OCI-LY7 (cell line): ENCODE measurements at regions not wholly inside any gene's neighbourhood (a gene's known extent, or its start where the extent isn't known, plus 50 kb on each side); places are given as distances from the start of the nearest gene placed in this dataset.

ENCODE experiments used
- BruUV-seq: library from RNA; stranded (reverse); fragments of 400-500 nt; replicated peaks from 2 replicates; lab custom pipeline; 2021; lab: Mats Ljungman, UMichigan
- CTCF ChIA-PET: fragments of 300-600 bp; sonication (Branson Sonifier 250); formaldehyde crosslinking; loops from one replicate; lab custom pipeline; 2022; ENCODE audit warnings: antibody characterized with exemption; ENCODE audit not compliant: unreplicated experiment; lab: Charles Lee
- POLR2A ChIA-PET: fragments of 300-600 bp; sonication (Branson Sonifier 250); formaldehyde crosslinking; loops from one replicate; lab custom pipeline; 2022; ENCODE audit warnings: antibody characterized with exemption; lab: Charles Lee
- DNase-seq: peaks from one replicate; pipeline ENCODE4 v3.0.0-alpha.2; 2015; ENCODE audit warnings: low spot score
- H2AFZ ChIP-seq: fragments of 200-600 bp; sonication (generic), shearing (Covaris generic); 2 replicates; pipeline ENCODE4 v1.6.1; 2014; ENCODE audit warnings: mild to moderate bottlenecking, antibody characterized with exemption, low read length, moderate library complexity
- H3K27ac ChIP-seq: fragments of 200-600 bp; sonication (generic); 2 replicates; pipeline ENCODE4 v1.5.1; 2014; ENCODE audit warnings: mixed run types, low read depth, mild to moderate bottlenecking, moderate library complexity, low read length, inconsistent platforms; ENCODE audit not compliant: poor library complexity, severe bottlenecking
- H3K36me3 ChIP-seq: fragments of 200-600 bp; sonication (generic); 2 replicates; pipeline ENCODE4 v1.6.1; 2014; ENCODE audit warnings: mild to moderate bottlenecking, antibody characterized with exemption, low read length, moderate library complexity, mixed read lengths; ENCODE audit not compliant: insufficient read depth
- H3K4me1 ChIP-seq: fragments of 200-600 bp; sonication (generic); 2 replicates; pipeline ENCODE4 v1.5.1; 2014; ENCODE audit warnings: mild to moderate bottlenecking, low read length; ENCODE audit not compliant: insufficient read depth, poor library complexity, severe bottlenecking
- H3K4me2 ChIP-seq: fragments of 200-600 bp; sonication (generic); 2 replicates; pipeline ENCODE4 v1.6.1; 2014; ENCODE audit warnings: mild to moderate bottlenecking, low read length
- H3K4me3 ChIP-seq: fragments of 200-600 bp; sonication (generic); 2 replicates; pipeline ENCODE4 v1.5.1; 2014; ENCODE audit warnings: mild to moderate bottlenecking, low read depth, low read length; ENCODE audit not compliant: poor library complexity, severe bottlenecking
- H3K79me2 ChIP-seq: fragments of 200-600 bp; sonication (generic); 2 replicates; pipeline ENCODE4 v1.6.1; 2016; ENCODE audit warnings: low read depth, mild to moderate bottlenecking, low read length, moderate library complexity, mixed read lengths; ENCODE audit not compliant: insufficient read depth
- H3K9me2 ChIP-seq: fragments of 200-600 bp; sonication (generic); 2 replicates; pipeline ENCODE4 v1.6.1; 2016; ENCODE audit warnings: mild to moderate bottlenecking, low read length, mixed read lengths; ENCODE audit not compliant: insufficient read depth
- H3K9me3 ChIP-seq: fragments of 200-600 bp; sonication (generic); 2 replicates; pipeline ENCODE4 v1.6.1; 2014; ENCODE audit warnings: mild to moderate bottlenecking, mixed run types, low read length, mixed read lengths
- H4K20me1 ChIP-seq: fragments of 200-600 bp; sonication (generic); 2 replicates; pipeline ENCODE4 v1.6.1; 2014; ENCODE audit warnings: mild to moderate bottlenecking, antibody characterized with exemption, low read length, moderate library complexity, mixed read lengths; ENCODE audit not compliant: insufficient read depth
- EZH2phosphoT487 ChIP-seq: fragments of 200-600 bp; sonication (generic); IDR thresholded peaks from 2 replicates; pipeline ENCODE4 v1.6.1; 2018; ENCODE audit warnings: low read depth, borderline replicate concordance, mild to moderate bottlenecking, mixed run types, antibody characterized with exemption, low read length, moderate library complexity, mixed read lengths
- intact Hi-C: fragments of 100-400 bp; cut with micrococcal nuclease; formaldehyde crosslinking; loops from one replicate; pipeline ENCODE4 v1.10.0; 2022; ENCODE audit not compliant: unreplicated experiment
- TF ChIP-seq, protein P1 (sequence below): fragments of 200-600 bp; sonication (generic); conservative IDR thresholded peaks from 2 replicates; pipeline ENCODE4 v1.5.1; 2014; ENCODE audit warnings: mild to moderate bottlenecking, antibody characterized with exemption, low read length, moderate library complexity, mixed read lengths

DNA sequence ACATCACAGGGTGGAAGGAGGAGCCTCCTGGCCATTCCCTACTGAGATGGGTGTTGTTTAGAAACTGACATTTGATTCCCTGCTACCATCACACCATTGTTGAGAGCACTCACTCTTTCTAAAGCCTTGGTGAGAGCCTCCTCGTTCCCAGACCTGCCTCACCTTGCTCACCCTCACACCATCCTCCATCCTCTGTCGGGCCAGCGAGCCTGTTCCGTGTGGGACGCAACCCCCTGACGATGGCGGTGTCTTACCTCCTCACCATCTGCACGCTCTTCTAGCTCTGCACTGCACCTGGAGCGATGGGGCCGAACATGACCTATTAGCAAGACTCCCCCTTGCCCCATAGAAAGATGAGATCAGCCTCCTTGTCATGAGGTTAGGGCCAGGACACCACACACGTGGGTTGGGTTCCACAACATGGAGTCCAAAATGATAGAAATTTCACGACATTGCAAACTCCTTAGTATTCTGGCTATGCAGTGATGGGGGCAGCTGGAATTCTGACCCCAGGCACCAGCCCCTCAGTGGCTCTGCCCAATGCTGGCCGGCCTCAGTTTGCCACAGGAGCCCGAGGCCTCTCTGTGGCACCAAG lies 1017.9 kb downstream of the TBC1D22A start:
- Histone ChIP-seq H3K4me2 (no peak overlapping the region), H4K20me1 (no peaks in the 10 kb centered on the region), H3K9me3 (no peaks in the 10 kb centered on the region), H3K4me1 (no peaks in the 10 kb centered on the region), H2AFZ (no peak overlapping the region), H3K27ac (no peak overlapping the region), H3K79me2 (no peaks in the 10 kb centered on the region), H3K36me3 (no peaks in the 10 kb centered on the region), H3K4me3 (no peak overlapping the region), H3K9me2 (no peaks in the 10 kb centered on the region)
- TF ChIP-seq EZH2phosphoT487: no peak
- TF ChIP-seq, protein P1, sequence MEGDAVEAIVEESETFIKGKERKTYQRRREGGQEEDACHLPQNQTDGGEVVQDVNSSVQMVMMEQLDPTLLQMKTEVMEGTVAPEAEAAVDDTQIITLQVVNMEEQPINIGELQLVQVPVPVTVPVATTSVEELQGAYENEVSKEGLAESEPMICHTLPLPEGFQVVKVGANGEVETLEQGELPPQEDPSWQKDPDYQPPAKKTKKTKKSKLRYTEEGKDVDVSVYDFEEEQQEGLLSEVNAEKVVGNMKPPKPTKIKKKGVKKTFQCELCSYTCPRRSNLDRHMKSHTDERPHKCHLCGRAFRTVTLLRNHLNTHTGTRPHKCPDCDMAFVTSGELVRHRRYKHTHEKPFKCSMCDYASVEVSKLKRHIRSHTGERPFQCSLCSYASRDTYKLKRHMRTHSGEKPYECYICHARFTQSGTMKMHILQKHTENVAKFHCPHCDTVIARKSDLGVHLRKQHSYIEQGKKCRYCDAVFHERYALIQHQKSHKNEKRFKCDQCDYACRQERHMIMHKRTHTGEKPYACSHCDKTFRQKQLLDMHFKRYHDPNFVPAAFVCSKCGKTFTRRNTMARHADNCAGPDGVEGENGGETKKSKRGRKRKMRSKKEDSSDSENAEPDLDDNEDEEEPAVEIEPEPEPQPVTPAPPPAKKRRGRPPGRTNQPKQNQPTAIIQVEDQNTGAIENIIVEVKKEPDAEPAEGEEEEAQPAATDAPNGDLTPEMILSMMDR: no peak
- no TSS peak for BruUV-seq
- intact Hi-C loops: no loop called here
- POLR2A ChIA-PET: no interaction called here
- CTCF ChIA-PET: no interaction called here
- DNase-seq: no peak

DNA sequence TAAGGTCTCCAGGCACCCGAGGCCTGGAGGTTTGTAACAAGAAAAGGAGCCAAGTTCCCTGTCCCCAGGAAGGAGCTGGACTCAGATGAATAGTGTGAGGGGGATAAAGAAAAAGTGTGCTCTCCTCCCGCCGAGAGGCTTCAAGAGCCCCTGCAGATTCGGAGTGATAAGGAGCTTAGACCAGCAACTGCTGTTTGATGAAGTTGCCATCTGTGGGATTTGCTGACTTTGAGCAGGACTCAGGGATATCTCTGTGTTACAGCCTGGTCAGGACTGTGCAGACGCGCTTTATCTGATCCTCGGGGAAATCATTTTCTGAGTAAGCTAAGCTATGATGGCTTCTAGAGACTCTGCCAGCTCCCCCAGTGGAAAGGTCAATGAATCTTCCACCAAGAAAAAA lies 1017.0 kb downstream of the TBC1D22A start:
- H3K4me2 ChIP-seq: no peak overlapping the region
- intact Hi-C loops: no loop called here
- H2AFZ ChIP-seq: no peak overlapping the region
- no peak for DNase-seq
- H3K4me1 ChIP-seq: no peaks in the 10 kb centered on the region
- no peaks in the 10 kb centered on the region for H4K20me1 ChIP-seq
- no peaks in the 10 kb centered on the region for H3K9me2 ChIP-seq
- no peaks in the 10 kb centered on the region for H3K79me2 ChIP-seq
- TF ChIP-seq EZH2phosphoT487: no peak
- TF ChIP-seq, protein P1: no peak
- no peaks in the 10 kb centered on the region for H3K36me3 ChIP-seq
- H3K4me3 ChIP-seq: no peak overlapping the region
- ChIA-PET CTCF (no interaction called here), POLR2A (no interaction called here)
- H3K9me3 ChIP-seq: no peaks in the 10 kb centered on the region
- H3K27ac ChIP-seq: no peak overlapping the region
- BruUV-seq: no TSS peak

GRCh38 chr22:47778160-47778658 lies 1015.8 kb downstream of the TBC1D22A start:
- Histone ChIP-seq H3K36me3 (no peaks in the 10 kb centered on the region), H3K4me1 (no peaks in the 10 kb centered on the region), H3K4me2 (no peak overlapping the region), H2AFZ (no peak overlapping the region), H3K4me3 (no peak overlapping the region), H3K9me3 (no peaks in the 10 kb centered on the region), H4K20me1 (no peaks in the 10 kb centered on the region), H3K79me2 (no peaks in the 10 kb centered on the region), H3K27ac (no peak overlapping the region), H3K9me2 (no peaks in the 10 kb centered on the region)
- DNase-seq: no peak
- ChIA-PET POLR2A (interaction anchor here (1.0 kb wide), 1 partner anchor 17 kb away, joined by 3 read pairs; no protein-coding TSS in a partner anchor), CTCF (interaction anchor here (0.5 kb wide), 1 partner anchor 88 kb away, joined by 3 read pairs; no protein-coding TSS in a partner anchor)
- TF ChIP-seq, protein P1: no peak
- no peak for TF ChIP-seq EZH2phosphoT487
- intact Hi-C loops: no loop called here
- no TSS peak for BruUV-seq
